IPS DF 4.7 (cell line): ENCODE measurements at regions not wholly inside any gene's neighbourhood (a gene's known extent, or its start where the extent isn't known, plus 50 kb on each side); places are given as distances from the start of the nearest gene placed in this dataset.

Experiments used
- DNase-seq: peaks from one replicate; pipeline ENCODE4 v3.0.0-alpha.2; 2013; ENCODE audit warnings: low spot score; ENCODE audit errors: extremely low read depth

GRCh38 chr13:62931853-62932252 lies 1516.2 kb upstream of the PCDH20 start:
- DNase-seq, result no peak

- DNase-seq, result no peak
Observed at GRCh38 chr13:62924395-62924794, 1508.7 kb upstream of the PCDH20 start.

GRCh38 chr13:62920159-62920558 lies 1504.5 kb upstream of the PCDH20 start:
- DNase-seq, result no peak

- DNase-seq, result no peak
Observed at GRCh38 chr13:62919491-62919890, 1503.8 kb upstream of the PCDH20 start.

GRCh38 chr13:62910541-62911060 lies 1495.0 kb upstream of the PCDH20 start:
- no peak for DNase-seq

GRCh38 chr13:62908321-62908720 lies 1492.7 kb upstream of the PCDH20 start:
- DNase-seq, result no peak

- no peak for DNase-seq
Observed at GRCh38 chr13:62906896-62907295, 1491.2 kb upstream of the PCDH20 start.

- no peak for DNase-seq
Observed at GRCh38 chr13:62906469-62906868, 1490.8 kb upstream of the PCDH20 start.

GRCh38 chr13:62887046-62887445 lies 1471.4 kb upstream of the PCDH20 start:
- DNase-seq, result no peak

GRCh38 chr13:62879071-62879470 lies 1463.4 kb upstream of the PCDH20 start:
- no peak for DNase-seq

- DNase-seq, result no peak
Observed at GRCh38 chr13:62875118-62875640, 1459.5 kb upstream of the PCDH20 start.

GRCh38 chr13:62850331-62850730 lies 1434.7 kb upstream of the PCDH20 start:
- no peak for DNase-seq

- DNase-seq, result no peak
Observed at GRCh38 chr13:62847520-62847919, 1431.9 kb upstream of the PCDH20 start.

- no peak for DNase-seq
Observed at GRCh38 chr13:62846302-62846701, 1430.7 kb upstream of the PCDH20 start.

GRCh38 chr13:62839338-62839737 lies 1423.7 kb upstream of the PCDH20 start:
- DNase-seq, result no peak

GRCh38 chr13:62838929-62839328 lies 1423.3 kb upstream of the PCDH20 start:
- no peak for DNase-seq

- DNase-seq, result no peak
Observed at GRCh38 chr13:62837895-62838294, 1422.2 kb upstream of the PCDH20 start.

- no peak for DNase-seq
Observed at GRCh38 chr13:62829486-62829885, 1413.8 kb upstream of the PCDH20 start.

GRCh38 chr13:62799931-62800436 lies 1384.3 kb upstream of the PCDH20 start:
- no peak for DNase-seq

- DNase-seq, result no peak
Observed at GRCh38 chr13:62799038-62799535, 1383.4 kb upstream of the PCDH20 start.

- no peak for DNase-seq
Observed at GRCh38 chr13:62793850-62794249, 1378.2 kb upstream of the PCDH20 start.

GRCh38 chr13:62781866-62782265 lies 1366.2 kb upstream of the PCDH20 start:
- no peak for DNase-seq

- DNase-seq, result peak; percentile 9
Observed at GRCh38 chr13:62779161-62779560, 1363.5 kb upstream of the PCDH20 start.
